IPS-NIHi7 (cell line): ENCODE measurements at regions not wholly inside any gene's neighbourhood (a gene's known extent, or its start where the extent isn't known, plus 50 kb on each side); places are given as distances from the start of the nearest gene placed in this dataset.
A peak's percentile ranks its signal among the peaks of the same experiment; 100 is the strongest.
"Not testable (repeated sequence)": the region's sequence is repeated elsewhere in the genome, so short reads cannot be mapped to it uniquely, and the experiment has no call there.

ENCODE experiments used
- DNase-seq: peaks from one replicate; pipeline ENCODE4 v3.0.0; 2012; ENCODE audit warnings: mixed read lengths; ENCODE audit errors: extremely low spot score

GRCh38 chr1:38787041-38787440, 72.5 kb downstream of the RRAGC start:
- DNase-seq = no peak

- no peak for DNase-seq
Measured at GRCh38 chr1:38786040-38786436, 73.5 kb downstream of the RRAGC start.

GRCh38 chr1:38785285-38786039, 74.1 kb downstream of the RRAGC start:
- no peak for DNase-seq

- DNase-seq = no peak
Measured at GRCh38 chr1:38784452-38785284, 74.9 kb downstream of the RRAGC start.

GRCh38 chr1:38783640-38784229, 75.8 kb downstream of the RRAGC start:
- DNase-seq = no peak

GRCh38 chr1:38781872-38782617, 77.5 kb downstream of the RRAGC start:
- no peak for DNase-seq

GRCh38 chr1:38780133-38780532, 79.4 kb downstream of the RRAGC start:
- DNase-seq = no peak

GRCh38 chr1:38779491-38779890, 80.1 kb downstream of the RRAGC start:
- DNase-seq = no peak

- DNase-seq = no peak
Measured at GRCh38 chr1:38778521-38778920, 81.1 kb downstream of the RRAGC start.

GRCh38 chr1:38778051-38778450, 81.5 kb downstream of the RRAGC start:
- no peak for DNase-seq

- DNase-seq = no peak
Measured at GRCh38 chr1:38777464-38777957, 82.1 kb downstream of the RRAGC start.

GRCh38 chr1:38776466-38777065, 83.0 kb downstream of the RRAGC start:
- DNase-seq = no peak

- DNase-seq = no peak
Measured at GRCh38 chr1:38775175-38775845, 84.3 kb downstream of the RRAGC start.

GRCh38 chr1:38773483-38773882, 86.1 kb downstream of the RRAGC start:
- no peak for DNase-seq

GRCh38 chr1:38772953-38773352, 86.6 kb downstream of the RRAGC start:
- no peak for DNase-seq

- DNase-seq = peak; percentile 49
Measured at GRCh38 chr1:38772026-38772425, 87.5 kb downstream of the RRAGC start.

- not testable (repeated sequence) for DNase-seq
Measured at GRCh38 chr1:38770516-38771173, 88.9 kb downstream of the RRAGC start.

- no peak for DNase-seq
Measured at GRCh38 chr1:38766125-38766524, 93.4 kb downstream of the RRAGC start.

- no peak for DNase-seq
Measured at GRCh38 chr1:38763121-38763520, 96.5 kb downstream of the RRAGC start.

- DNase-seq = no peak
Measured at GRCh38 chr1:38760562-38760961, 99.0 kb downstream of the RRAGC start.
